Vagina (tissue), 2 donors: ENCODE measurements at regions not wholly inside any gene's neighbourhood (a gene's known extent, or its start where the extent isn't known, plus 50 kb on each side); places are given as distances from the start of the nearest gene placed in this dataset.

Experiments
- DNase-seq, 2 donors: peaks; one replicate each; pipeline ENCODE4 v3.0.0-alpha.2; 2017; ENCODE audit errors: extremely low spot score in 2 of 2
- H3K27ac ChIP-seq: fragments of 200-600 bp; sonication (generic); one replicate; pipeline ENCODE4 v1.5.1; 2019
- H3K27me3 ChIP-seq: fragments of 200-600 bp; sonication (generic); one replicate; pipeline ENCODE4 v1.5.1; 2019
- H3K36me3 ChIP-seq, 2 donors: fragments of 200-600 bp; sonication (generic); one replicate each; pipeline ENCODE4 v1.5.1; 2017 to 2019
- H3K4me1 ChIP-seq: fragments of 200-600 bp; sonication (generic); one replicate; pipeline ENCODE4 v1.5.1; 2019
- H3K4me3 ChIP-seq, 2 donors: fragments of 200-600 bp; sonication (generic); 1 replicate in 1 of 2; 2 replicates in 1 of 2; pipeline ENCODE4 v1.5.1; 2016 to 2019
- H3K9me3 ChIP-seq: fragments of 200-600 bp; sonication (generic); one replicate; pipeline ENCODE4 v1.5.1; 2019
- POLR2A ChIP-seq, 2 donors: fragments of 450-650 bp; IDR thresholded peaks; one replicate each; pipeline ENCODE4 v1.6.1; 2017; ENCODE audit warnings: antibody characterized with exemption in 2 of 2, mild to moderate bottlenecking in 2 of 2, moderate library complexity in 2 of 2
- POLR2AphosphoS5 ChIP-seq, 2 donors: sonication (generic); formaldehyde crosslinking; IDR thresholded peaks; one replicate each; pipeline ENCODE4 v1.9.0; 2017; ENCODE audit warnings: antibody characterized with exemption in 2 of 2, mild to moderate bottlenecking in 2 of 2, low read depth in 1 of 2; ENCODE audit not compliant: insufficient read depth in 1 of 2
- intact Hi-C: fragments of 100-400 bp; cut with DNase I; formaldehyde crosslinking; loops from one replicate; pipeline ENCODE4 v1.15.1; 2023
- TF ChIP-seq, protein P1 (sequence below), 3 experiments: fragments of 450-650 bp in 2 of 3; fragments of 200-600 bp in 1 of 3; sonication (generic) in 1 of 3; IDR thresholded peaks; one replicate each; pipeline ENCODE4 v1.5.1; 2017 to 2019; ENCODE audit warnings: antibody characterized with exemption in 3 of 3, mild to moderate bottlenecking in 2 of 3, moderate library complexity in 2 of 3

DNA sequence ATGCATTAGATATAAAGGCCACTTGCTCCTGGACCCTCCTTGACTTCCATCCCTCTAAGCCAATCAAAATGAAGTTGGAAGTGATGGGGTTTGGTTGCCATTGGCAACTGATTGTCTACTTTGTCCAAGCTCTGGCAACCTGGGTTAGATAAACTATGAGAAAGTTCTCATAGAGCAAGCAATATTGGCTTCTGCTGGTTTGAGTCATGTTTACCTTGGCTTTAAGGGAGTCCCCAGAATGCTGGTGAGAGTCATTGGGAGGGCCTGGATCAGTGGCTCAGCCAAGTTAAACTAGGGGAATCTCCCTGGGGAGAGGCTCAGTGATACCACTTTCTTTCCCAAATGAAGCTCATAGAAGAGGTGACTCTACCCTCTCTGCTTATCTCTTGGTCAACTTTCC is 176.3 kb upstream of the ROPN1 start:
- DNase-seq = no peak
- TF ChIP-seq POLR2AphosphoS5 (IDR thresholded peaks at IDR 0.05; ENCODE audit: insufficient read depth in 1 of 2, low read depth in 1 of 2) = no peak
- TF ChIP-seq POLR2A (IDR thresholded peaks at IDR 0.05) = no peak
- TF ChIP-seq, protein P1, sequence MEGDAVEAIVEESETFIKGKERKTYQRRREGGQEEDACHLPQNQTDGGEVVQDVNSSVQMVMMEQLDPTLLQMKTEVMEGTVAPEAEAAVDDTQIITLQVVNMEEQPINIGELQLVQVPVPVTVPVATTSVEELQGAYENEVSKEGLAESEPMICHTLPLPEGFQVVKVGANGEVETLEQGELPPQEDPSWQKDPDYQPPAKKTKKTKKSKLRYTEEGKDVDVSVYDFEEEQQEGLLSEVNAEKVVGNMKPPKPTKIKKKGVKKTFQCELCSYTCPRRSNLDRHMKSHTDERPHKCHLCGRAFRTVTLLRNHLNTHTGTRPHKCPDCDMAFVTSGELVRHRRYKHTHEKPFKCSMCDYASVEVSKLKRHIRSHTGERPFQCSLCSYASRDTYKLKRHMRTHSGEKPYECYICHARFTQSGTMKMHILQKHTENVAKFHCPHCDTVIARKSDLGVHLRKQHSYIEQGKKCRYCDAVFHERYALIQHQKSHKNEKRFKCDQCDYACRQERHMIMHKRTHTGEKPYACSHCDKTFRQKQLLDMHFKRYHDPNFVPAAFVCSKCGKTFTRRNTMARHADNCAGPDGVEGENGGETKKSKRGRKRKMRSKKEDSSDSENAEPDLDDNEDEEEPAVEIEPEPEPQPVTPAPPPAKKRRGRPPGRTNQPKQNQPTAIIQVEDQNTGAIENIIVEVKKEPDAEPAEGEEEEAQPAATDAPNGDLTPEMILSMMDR (IDR thresholded peaks at IDR 0.05) = no peak

DNA sequence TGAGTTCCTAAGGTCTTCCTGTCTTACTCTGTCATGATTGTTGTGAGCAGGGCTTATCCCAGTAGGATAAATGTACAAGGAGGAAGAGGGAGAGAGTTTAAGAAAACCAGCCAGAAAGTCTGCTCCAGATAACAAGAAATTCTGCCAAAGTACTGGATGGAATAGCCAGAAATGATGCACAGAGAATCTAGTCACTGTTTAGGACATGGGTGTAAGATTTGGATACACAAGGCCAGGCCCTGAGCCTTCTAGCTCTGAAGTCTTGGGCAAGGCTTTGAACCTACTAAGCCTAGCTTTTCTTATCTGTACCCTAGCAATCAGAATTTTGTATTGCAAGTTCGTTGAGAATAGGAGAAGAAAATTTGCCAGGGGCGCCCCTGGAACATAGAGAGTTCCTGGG is 180.4 kb upstream of the ROPN1 start:
- TF ChIP-seq, protein P1 (IDR thresholded peaks at IDR 0.05) = no peak
- TF ChIP-seq POLR2A (IDR thresholded peaks at IDR 0.05) = no peak
- no peak for TF ChIP-seq POLR2AphosphoS5 (IDR thresholded peaks at IDR 0.05; ENCODE audit: insufficient read depth in 1 of 2, low read depth in 1 of 2)
- Histone ChIP-seq H3K27me3 (no peaks in the 10 kb centered on the region), H3K36me3 (no peaks in the 10 kb centered on the region), H3K9me3 (no peaks in the 10 kb centered on the region), H3K4me1 (no peaks in the 10 kb centered on the region), H3K27ac (no peak overlapping the region), H3K4me3 (no peak overlapping the region)
- no peak for DNase-seq
- intact Hi-C loops = no loop called here

More for the DNA sequence above, 176.3 kb upstream of the ROPN1 start:
- H3K4me1 ChIP-seq = no peaks in the 10 kb centered on the region
- H3K27me3 ChIP-seq = no peaks in the 10 kb centered on the region
- intact Hi-C loops = no loop called here
- H3K27ac ChIP-seq = no peak overlapping the region
- no peaks in the 10 kb centered on the region for H3K36me3 ChIP-seq
- H3K4me3 ChIP-seq = no peak overlapping the region
- no peaks in the 10 kb centered on the region for H3K9me3 ChIP-seq

DNA sequence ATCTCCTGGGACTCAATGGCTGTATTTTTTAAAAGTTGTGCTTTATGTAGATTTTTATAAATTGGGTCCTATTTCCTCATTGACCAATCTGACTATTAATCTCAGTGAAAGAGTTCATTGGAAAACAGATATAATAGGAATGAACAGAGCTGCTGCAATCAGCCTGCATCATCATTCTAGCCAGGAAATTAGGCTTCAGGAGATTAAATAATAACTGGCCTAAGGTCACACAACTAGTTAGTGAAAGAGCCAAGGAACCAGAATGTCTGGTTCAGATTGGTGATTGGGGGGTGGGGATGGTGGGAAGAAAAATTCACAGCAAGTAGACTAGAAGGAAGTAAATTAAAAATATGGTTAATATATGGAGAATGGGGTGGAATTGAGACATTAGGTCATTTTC is 180.9 kb upstream of the ROPN1 start:
- H3K27ac ChIP-seq = no peak overlapping the region
- intact Hi-C loops = no loop called here
- H3K4me1 ChIP-seq = no peaks in the 10 kb centered on the region
- no peak overlapping the region for H3K4me3 ChIP-seq
- H3K27me3 ChIP-seq = no peaks in the 10 kb centered on the region
- no peaks in the 10 kb centered on the region for H3K9me3 ChIP-seq
- no peak for DNase-seq
- no peaks in the 10 kb centered on the region for H3K36me3 ChIP-seq
- TF ChIP-seq POLR2A (IDR thresholded peaks at IDR 0.05) (no peak), POLR2AphosphoS5 (IDR thresholded peaks at IDR 0.05; ENCODE audit: insufficient read depth in 1 of 2, low read depth in 1 of 2) (no peak)
- TF ChIP-seq, protein P1 (IDR thresholded peaks at IDR 0.05) = no peak

DNA sequence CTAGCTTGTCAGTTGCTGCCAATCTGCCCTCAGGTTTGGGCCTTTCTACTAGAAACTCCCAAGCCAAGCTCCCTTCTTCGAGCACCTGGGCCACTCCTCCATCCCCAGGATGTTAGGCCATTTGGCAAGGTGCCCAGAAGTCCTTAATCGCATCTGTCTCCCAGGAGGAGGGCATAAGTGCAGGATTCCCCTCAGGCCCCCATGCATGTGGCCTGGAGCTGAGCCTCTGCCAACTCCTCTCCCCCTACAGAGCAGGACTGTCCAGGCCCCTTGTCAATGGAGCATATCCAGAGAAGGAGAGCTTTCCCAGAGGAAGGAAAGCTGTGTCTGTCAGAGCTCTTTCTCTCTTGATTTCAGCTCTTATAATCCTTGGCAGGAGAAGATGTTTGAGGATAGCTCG is 182.6 kb upstream of the ROPN1 start:
- intact Hi-C loops = no loop called here
- no peak for TF ChIP-seq POLR2A (IDR thresholded peaks at IDR 0.05)
- TF ChIP-seq POLR2AphosphoS5 (IDR thresholded peaks at IDR 0.05; ENCODE audit: insufficient read depth in 1 of 2, low read depth in 1 of 2) = no peak
- TF ChIP-seq, protein P1 (IDR thresholded peaks at IDR 0.05) = no peak
- no peaks in the 10 kb centered on the region for H3K27me3 ChIP-seq

DNA sequence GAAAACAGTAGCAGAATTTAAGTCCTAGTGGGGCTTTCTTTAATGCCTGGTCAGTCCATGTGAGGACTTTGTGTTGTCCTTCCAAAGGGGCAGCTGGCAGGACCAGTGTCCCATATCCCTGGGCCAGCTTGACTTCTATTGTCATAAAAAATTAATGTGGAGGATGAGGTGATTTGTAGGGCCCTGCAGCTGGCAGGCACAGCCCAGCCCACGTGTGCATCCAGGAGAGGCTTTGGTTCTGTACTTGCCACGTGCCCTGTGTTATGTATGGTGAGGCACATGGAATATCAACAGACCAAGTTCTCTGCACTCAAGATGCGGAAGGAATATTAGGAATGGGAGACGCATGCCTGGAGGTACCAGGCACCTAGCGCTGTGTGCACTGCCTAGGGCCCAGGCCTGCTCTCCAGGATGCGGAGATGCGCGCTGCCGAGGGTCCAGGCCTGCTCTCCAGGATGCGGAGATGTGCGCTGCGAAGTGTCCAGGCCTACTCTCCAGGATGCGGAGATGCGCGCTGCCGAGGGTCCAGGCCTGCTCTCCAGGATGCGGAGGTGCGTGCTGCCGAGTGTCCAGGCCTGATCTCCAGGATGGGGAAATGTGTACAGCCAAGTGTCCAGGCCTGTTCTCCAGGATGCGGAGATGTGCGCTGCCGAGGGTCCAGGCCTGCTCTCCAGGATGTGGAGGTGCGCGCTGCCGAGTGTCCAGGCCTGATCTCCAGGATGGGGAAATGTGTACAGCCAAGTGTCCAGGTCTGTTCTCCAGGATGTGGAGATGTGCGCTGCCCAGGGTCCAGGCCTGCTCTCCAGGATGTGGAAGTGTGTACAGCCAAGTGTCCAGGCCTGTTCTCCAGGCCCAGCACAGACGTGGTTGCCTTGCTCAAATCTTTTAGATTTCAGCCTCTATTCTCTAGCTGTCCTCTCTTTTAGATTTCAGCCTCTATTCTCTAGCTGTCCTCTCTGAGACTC is 183.3 kb upstream of the ROPN1 start:
- TF ChIP-seq POLR2AphosphoS5 (IDR thresholded peaks at IDR 0.05; ENCODE audit: insufficient read depth in 1 of 2, low read depth in 1 of 2) (no peak), POLR2A (IDR thresholded peaks at IDR 0.05) (no peak)
- TF ChIP-seq, protein P1 (IDR thresholded peaks at IDR 0.05) = no peak
- intact Hi-C loops = no loop called here
- Histone ChIP-seq H3K4me1 (no peaks in the 10 kb centered on the region), H3K36me3 (no peaks in the 10 kb centered on the region), H3K27ac (no peak overlapping the region), H3K9me3 (no peaks in the 10 kb centered on the region), H3K4me3 (no peak overlapping the region), H3K27me3 (no peaks in the 10 kb centered on the region)
- DNase-seq = no peak

More for the DNA sequence above, 182.6 kb upstream of the ROPN1 start:
- H3K27ac ChIP-seq = no peak overlapping the region
- no peaks in the 10 kb centered on the region for H3K4me1 ChIP-seq
- H3K9me3 ChIP-seq = no peaks in the 10 kb centered on the region
- no peak overlapping the region for H3K4me3 ChIP-seq
- no peak for DNase-seq
- no peaks in the 10 kb centered on the region for H3K36me3 ChIP-seq
